Hepatocyte (in vitro differentiated cells): ENCODE measurements at regions not wholly inside any gene's neighbourhood (a gene's known extent, or its start where the extent isn't known, plus 50 kb on each side); places are given as distances from the start of the nearest gene placed in this dataset.

Experiments used
- EZH2 ChIP-seq: fragments of 200-600 bp; sonication (generic); IDR thresholded peaks from 2 replicates; pipeline ENCODE4 v1.6.1; 2016; ENCODE audit warnings: antibody characterized with exemption, mild to moderate bottlenecking, borderline replicate concordance
- EZH2phosphoT487 ChIP-seq: fragments of 200-600 bp; sonication (generic); IDR thresholded peaks from one replicate; pipeline ENCODE4 v1.6.1; 2018; ENCODE audit warnings: antibody characterized with exemption, mild to moderate bottlenecking, low read depth, moderate library complexity; ENCODE audit not compliant: unreplicated experiment, severe bottlenecking
- TF ChIP-seq, protein P1 (sequence below): fragments of 200-600 bp; sonication (generic); IDR thresholded peaks from 2 replicates; pipeline ENCODE4 v1.5.1; 2016; ENCODE audit warnings: antibody characterized with exemption, mild to moderate bottlenecking; ENCODE audit not compliant: poor library complexity

DNA sequence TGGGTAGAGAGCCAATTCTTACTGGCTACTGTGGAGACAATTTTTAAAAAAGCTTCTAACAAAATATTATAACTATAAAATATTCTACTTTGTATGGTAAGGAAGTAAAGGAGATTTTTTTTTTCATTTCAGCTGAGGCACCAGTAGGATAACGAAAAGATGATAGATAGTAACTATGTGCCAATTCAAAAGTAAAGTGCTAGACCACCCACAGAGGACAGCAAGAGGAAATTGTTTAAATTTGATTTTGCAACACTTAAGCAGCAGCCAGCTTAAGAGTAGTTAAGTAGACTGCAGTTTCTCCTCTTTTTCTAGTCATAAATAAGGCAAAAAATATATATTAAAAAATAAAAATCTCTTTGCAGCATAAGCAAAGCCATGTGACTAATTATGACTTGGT, 1539.3 kb upstream of the ACO1 start:
- TF ChIP-seq, protein P1, sequence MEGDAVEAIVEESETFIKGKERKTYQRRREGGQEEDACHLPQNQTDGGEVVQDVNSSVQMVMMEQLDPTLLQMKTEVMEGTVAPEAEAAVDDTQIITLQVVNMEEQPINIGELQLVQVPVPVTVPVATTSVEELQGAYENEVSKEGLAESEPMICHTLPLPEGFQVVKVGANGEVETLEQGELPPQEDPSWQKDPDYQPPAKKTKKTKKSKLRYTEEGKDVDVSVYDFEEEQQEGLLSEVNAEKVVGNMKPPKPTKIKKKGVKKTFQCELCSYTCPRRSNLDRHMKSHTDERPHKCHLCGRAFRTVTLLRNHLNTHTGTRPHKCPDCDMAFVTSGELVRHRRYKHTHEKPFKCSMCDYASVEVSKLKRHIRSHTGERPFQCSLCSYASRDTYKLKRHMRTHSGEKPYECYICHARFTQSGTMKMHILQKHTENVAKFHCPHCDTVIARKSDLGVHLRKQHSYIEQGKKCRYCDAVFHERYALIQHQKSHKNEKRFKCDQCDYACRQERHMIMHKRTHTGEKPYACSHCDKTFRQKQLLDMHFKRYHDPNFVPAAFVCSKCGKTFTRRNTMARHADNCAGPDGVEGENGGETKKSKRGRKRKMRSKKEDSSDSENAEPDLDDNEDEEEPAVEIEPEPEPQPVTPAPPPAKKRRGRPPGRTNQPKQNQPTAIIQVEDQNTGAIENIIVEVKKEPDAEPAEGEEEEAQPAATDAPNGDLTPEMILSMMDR, result no peak
- no peak for TF ChIP-seq EZH2
- no peak for TF ChIP-seq EZH2phosphoT487
